K562 (cell line): ENCODE measurements at regions not wholly inside any gene's neighbourhood (a gene's known extent, or its start where the extent isn't known, plus 50 kb on each side); places are given as distances from the start of the nearest gene placed in this dataset.
"Not testable (repeated sequence)": the region's sequence is repeated elsewhere in the genome, so short reads cannot be mapped to it uniquely, and the experiment has no call there.

Experiments
- ATAC-seq: fragments of 200-7000 bp; cut with Tn5 transposase; 3 replicates; pipeline ENCODE4 v1.9.1; 2020; ENCODE audit warnings: moderate library complexity
- BruUV-seq: library from RNA; stranded (reverse); fragments of 400-500 nt; replicated peaks from 2 replicates; lab custom pipeline; 2021; lab: Mats Ljungman, UMichigan
- CTCF ChIA-PET: fragments of 300-600 bp; formaldehyde crosslinking; extraction: SDS; loops from one replicate; lab custom pipeline; 2021; ENCODE audit warnings: low intra/inter-chr PET ratio; lab: Yijun Ruan, JAX
- POLR2A ChIA-PET: fragments of 300-600, 350-650 bp; sonication (Branson Sonifier 250); formaldehyde crosslinking; extraction: SDS; loops from one replicate; lab custom pipeline; 2021; ENCODE audit warnings: antibody characterized with exemption, inconsistent platforms; lab: Yijun Ruan, JAX
- DNase-seq, 4 experiments: peaks; one replicate each; pipeline versions ENCODE4 v3.0.0 to v3.0.0-alpha.2; 2011 to 2018; ENCODE audit warnings: low spot score in 3 of 4, mixed read lengths in 3 of 4; ENCODE audit errors: extremely low read depth in 1 of 4
- FAIRE-seq: peaks from 2 replicates; lab custom pipeline; 2011; peaks lifted over from hg19 to GRCh38; lab: Jason Lieb, UNC
- H2AFZ ChIP-seq: 2 replicates; pipeline ENCODE4 v1.6.0; 2011; ENCODE audit warnings: low read depth, low read length, control low read depth, inconsistent platforms
- H3K27ac ChIP-seq: fragments of 200-600 bp; 3 replicates; pipeline ENCODE4 v1.8.0; 2011; ENCODE audit warnings: low read depth, mild to moderate bottlenecking, control low read depth, inconsistent platforms, low read length, moderate library complexity, mixed read lengths; ENCODE audit errors: extremely low read depth
- H3K27me3 ChIP-seq, 2 experiments: fragments of 300-600 bp in 1 of 2; 2 replicates in 1 of 2; 3 replicates in 1 of 2; pipeline versions ENCODE4 v1.6.0 to v1.8.0; 2011; ENCODE audit warnings: inconsistent platforms in 2 of 2, low read length in 2 of 2, mild to moderate bottlenecking in 1 of 2, mixed read lengths in 1 of 2, moderate library complexity in 1 of 2; ENCODE audit not compliant: control insufficient read depth in 2 of 2, insufficient read depth in 2 of 2
- H3K36me3 ChIP-seq: fragments of 300-600 bp; 3 replicates; pipeline ENCODE4 v1.8.0; 2011; ENCODE audit warnings: mild to moderate bottlenecking, low read length, inconsistent platforms; ENCODE audit not compliant: control insufficient read depth, insufficient read depth
- H3K4me1 ChIP-seq, 2 experiments: fragments of 200-600 bp in 1 of 2; replicated peaks in 1 of 2; 2 replicates in 1 of 2; 3 replicates in 1 of 2; pipeline versions ENCODE4 v1.5.1 to v1.8.0; 2011; ENCODE audit warnings: inconsistent platforms in 2 of 2, low read length in 2 of 2, mild to moderate bottlenecking in 1 of 2, mixed read lengths in 1 of 2, moderate library complexity in 1 of 2; ENCODE audit not compliant: control insufficient read depth in 2 of 2, insufficient read depth in 2 of 2
- H3K4me2 ChIP-seq: 2 replicates; pipeline ENCODE4 v1.6.1; 2011; ENCODE audit warnings: low read length, control low read depth, inconsistent platforms, mixed read lengths; ENCODE audit not compliant: insufficient read depth
- H3K4me3 ChIP-seq: fragments of 200-600 bp; sonication (generic), shearing (Covaris generic); 2 replicates; pipeline ENCODE4 v1.5.1; 2016; ENCODE audit warnings: control low read depth, inconsistent platforms
- H3K79me2 ChIP-seq: fragments of 200-600 bp; 3 replicates; pipeline ENCODE4 v1.8.0; 2011; ENCODE audit warnings: low read length, inconsistent platforms; ENCODE audit not compliant: control insufficient read depth, insufficient read depth
- H3K9ac ChIP-seq, 2 experiments: 2 replicates each; pipeline versions ENCODE4 v1.6.0 to v1.6.1; 2011; ENCODE audit warnings: low read depth in 2 of 2, low read length in 2 of 2, control low read depth in 1 of 2, inconsistent platforms in 1 of 2, mild to moderate bottlenecking in 1 of 2, mixed read lengths in 1 of 2; ENCODE audit not compliant: insufficient read depth in 1 of 2
- H3K9me1 ChIP-seq: one replicate; pipeline ENCODE4 v1.6.0; 2011; ENCODE audit warnings: inconsistent platforms, mild to moderate bottlenecking, low read length, moderate library complexity; ENCODE audit not compliant: control insufficient read depth, insufficient read depth
- H3K9me3 ChIP-seq: replicated peaks from 2 replicates; pipeline ENCODE4 v1.5.1; 2011; ENCODE audit warnings: low read depth, low read length, inconsistent platforms; ENCODE audit not compliant: control insufficient read depth, insufficient read depth
- H4K20me1 ChIP-seq: replicated peaks from 2 replicates; pipeline ENCODE4 v1.6.1; 2011; ENCODE audit warnings: low read length, inconsistent platforms, mixed read lengths; ENCODE audit not compliant: control insufficient read depth, insufficient read depth
- CBX1 ChIP-seq: sonication (generic); IDR thresholded peaks from 2 replicates; pipeline ENCODE4 v1.6.1; 2016; ENCODE audit warnings: antibody characterized with exemption, low read depth, mild to moderate bottlenecking
- COPS2 ChIP-seq: fragments of 450-650 bp; conservative IDR thresholded peaks from 2 replicates; pipeline ENCODE4 v1.6.1; 2016; ENCODE audit warnings: mild to moderate bottlenecking, moderate library complexity
- HDGF ChIP-seq: fragments of 450-650 bp; IDR thresholded peaks from 2 replicates; pipeline ENCODE4 v1.6.1; 2016
- ILK ChIP-seq: fragments of 450-650 bp; IDR thresholded peaks from 2 replicates; pipeline ENCODE4 v1.6.1; 2016; ENCODE audit warnings: missing genetic modification characterization, low read depth, mild to moderate bottlenecking, missing compliant biosample characterization, moderate library complexity, borderline replicate concordance
- RAD21 ChIP-seq, 2 experiments: fragments of 250-450 bp in 1 of 2; fragments of 450-650 bp in 1 of 2; sonication (Bioruptor Pico) in 1 of 2; formaldehyde crosslinking in 1 of 2; IDR thresholded peaks in 1 of 2; conservative IDR thresholded peaks in 1 of 2; 2 replicates each; pipeline versions ENCODE4 v1.4.0 to v1.8.0; 2020 to 2022; ENCODE audit warnings: mild to moderate bottlenecking in 2 of 2, moderate library complexity in 1 of 2
- RBM39 ChIP-seq: fragments of 200-400 bp; formaldehyde crosslinking; optimal IDR thresholded peaks from 2 replicates; pipeline ENCODE3; 2018; ENCODE audit warnings: low read depth, low read length
- SMAD3 ChIP-seq: fragments of 450-650 bp; formaldehyde crosslinking; conservative IDR thresholded peaks from 2 replicates; pipeline ENCODE4 v1.4.0; 2020; ENCODE audit warnings: mild to moderate bottlenecking
- ZNF764 ChIP-seq: fragments of 250-450 bp; sonication (Bioruptor Pico); IDR thresholded peaks from 2 replicates; pipeline ENCODE4 v1.4.0; 2020; ENCODE audit warnings: low read depth, mild to moderate bottlenecking, moderate library complexity
- in situ Hi-C: fragments of 300-500 bp; cut with MboI; formaldehyde crosslinking; loops from 4 replicates; pipeline ENCODE4 v1.15.0; 2018; ENCODE audit warnings: inconsistent platforms, mixed read lengths
- intact Hi-C: fragments of 100-400 bp; cut with micrococcal nuclease; formaldehyde crosslinking; loops from 2 replicates; pipeline ENCODE4 v1.14.2; 2022

- DNase-seq (no peak), ATAC-seq (no peak), FAIRE-seq (no peak)
- H3K79me2 ChIP-seq: no peaks in the 10 kb centered on the region
- no peaks in the 10 kb centered on the region; the same call in 1 of the 2 replicates for H3K9me3 ChIP-seq
- no peak overlapping the region for H2AFZ ChIP-seq
- in situ Hi-C loops: no loop called here
- H4K20me1 ChIP-seq: no peaks in the 10 kb centered on the region
- no peaks in the 10 kb centered on the region for H3K27me3 ChIP-seq
- H3K9ac ChIP-seq: no peak overlapping the region
- H3K36me3 ChIP-seq: no peaks in the 10 kb centered on the region
- no peaks in the 10 kb centered on the region for H3K4me1 ChIP-seq
- no peaks in the 10 kb centered on the region for H3K9me1 ChIP-seq
- ChIA-PET CTCF (no interaction called here), POLR2A (no interaction called here)
- H3K4me3 ChIP-seq: no peak overlapping the region
- TF ChIP-seq CBX1 (no peak), ZNF764 (CRISPR knock-in tag) (no peak), RBM39 (no peak), ILK (tag) (no peak), SMAD3 (CRISPR knock-in tag) (no peak), COPS2 (no peak), HDGF (no peak), RAD21 (CRISPR knock-in tag; conservative IDR thresholded peaks at IDR 0.05 in 1 of 2, IDR thresholded peaks at IDR 0.05 in 1 of 2) (no peak)
- BruUV-seq: no TSS peak
- H3K27ac ChIP-seq: no peak overlapping the region
- intact Hi-C loops: loop anchor here (10.0 kb wide), 1 partner anchor 58 kb away; no protein-coding TSS in a partner anchor
- no peak overlapping the region for H3K4me2 ChIP-seq
Measured at GRCh38 chr7:79636849-79637248, 183.4 kb upstream of the MAGI2 start.

GRCh38 chr7:79625921-79626320 lies 172.5 kb upstream of the MAGI2 start:
- H3K4me1 ChIP-seq, H3K4me3 ChIP-seq, H2AFZ ChIP-seq, FAIRE-seq, ATAC-seq, H3K9ac ChIP-seq, H4K20me1 ChIP-seq, POLR2A ChIA-PET, CTCF ChIA-PET, in situ Hi-C loops, H3K36me3 ChIP-seq, H3K79me2 ChIP-seq, H3K4me2 ChIP-seq, BruUV-seq, H3K27ac ChIP-seq, intact Hi-C loops, H3K9me3 ChIP-seq, DNase-seq, H3K9me1 ChIP-seq, H3K27me3 ChIP-seq: not testable (repeated sequence)
